AG04449 (cell line): ENCODE measurements at regions not wholly inside any gene's neighbourhood (a gene's known extent, or its start where the extent isn't known, plus 50 kb on each side); places are given as distances from the start of the nearest gene placed in this dataset.

Source experiments
- CTCF ChIA-PET: fragments of 350-600 bp; formaldehyde crosslinking; extraction: SDS; loops from one replicate; lab custom pipeline; 2021; ENCODE audit warnings: antibody characterized with exemption; lab: Yijun Ruan, JAX
- POLR2A ChIA-PET: fragments of 400-600, 350-600 bp; formaldehyde crosslinking; extraction: SDS; loops from one replicate; lab custom pipeline; 2020; ENCODE audit warnings: antibody characterized with exemption, inconsistent platforms; lab: Yijun Ruan, JAX
- DNase-seq: peaks from one replicate; pipeline ENCODE4 v3.0.0-alpha.2; 2010; ENCODE audit warnings: low read depth, low spot score
- H3K4me3 ChIP-seq: 2 replicates; pipeline ENCODE4 v1.5.1; 2011; ENCODE audit warnings: low read depth, mild to moderate bottlenecking, control low read depth, low read length
- TF ChIP-seq, protein P1 (sequence below): IDR thresholded peaks from one replicate; pipeline ENCODE4 v1.5.1; 2011; ENCODE audit warnings: mild to moderate bottlenecking, moderate library complexity, low read length, control low read depth, inconsistent platforms; ENCODE audit not compliant: insufficient read depth; ENCODE audit errors: missing control alignments

DNA sequence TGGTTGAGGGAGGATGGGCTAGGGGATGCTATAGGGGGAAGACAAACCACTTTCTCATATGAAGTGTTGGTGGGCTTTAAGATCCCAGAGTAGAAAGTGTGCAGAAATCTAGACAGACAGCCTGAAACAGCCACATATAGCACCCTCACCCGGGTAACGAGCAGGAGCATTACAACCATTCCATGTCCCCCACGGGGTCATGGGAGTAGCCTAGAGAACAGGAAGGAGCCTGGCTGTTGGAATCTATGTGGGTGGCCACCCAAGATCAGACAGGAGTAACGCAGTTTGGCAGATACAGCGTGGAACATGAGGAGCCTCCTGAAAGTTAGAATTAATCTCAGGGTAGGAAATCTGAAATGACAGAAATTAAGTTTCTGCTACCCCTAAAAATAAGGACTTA, 146.1 kb upstream of the RAI14 start:
- ChIA-PET CTCF (interaction anchor here (1.9 kb wide), 1 partner anchor 14 kb away, joined by 6 read pairs; no protein-coding TSS in a partner anchor), POLR2A (no interaction called here)
- DNase-seq: no peak
- TF ChIP-seq, protein P1, sequence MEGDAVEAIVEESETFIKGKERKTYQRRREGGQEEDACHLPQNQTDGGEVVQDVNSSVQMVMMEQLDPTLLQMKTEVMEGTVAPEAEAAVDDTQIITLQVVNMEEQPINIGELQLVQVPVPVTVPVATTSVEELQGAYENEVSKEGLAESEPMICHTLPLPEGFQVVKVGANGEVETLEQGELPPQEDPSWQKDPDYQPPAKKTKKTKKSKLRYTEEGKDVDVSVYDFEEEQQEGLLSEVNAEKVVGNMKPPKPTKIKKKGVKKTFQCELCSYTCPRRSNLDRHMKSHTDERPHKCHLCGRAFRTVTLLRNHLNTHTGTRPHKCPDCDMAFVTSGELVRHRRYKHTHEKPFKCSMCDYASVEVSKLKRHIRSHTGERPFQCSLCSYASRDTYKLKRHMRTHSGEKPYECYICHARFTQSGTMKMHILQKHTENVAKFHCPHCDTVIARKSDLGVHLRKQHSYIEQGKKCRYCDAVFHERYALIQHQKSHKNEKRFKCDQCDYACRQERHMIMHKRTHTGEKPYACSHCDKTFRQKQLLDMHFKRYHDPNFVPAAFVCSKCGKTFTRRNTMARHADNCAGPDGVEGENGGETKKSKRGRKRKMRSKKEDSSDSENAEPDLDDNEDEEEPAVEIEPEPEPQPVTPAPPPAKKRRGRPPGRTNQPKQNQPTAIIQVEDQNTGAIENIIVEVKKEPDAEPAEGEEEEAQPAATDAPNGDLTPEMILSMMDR: no peak
- H3K4me3 ChIP-seq: no peak overlapping the region

DNA sequence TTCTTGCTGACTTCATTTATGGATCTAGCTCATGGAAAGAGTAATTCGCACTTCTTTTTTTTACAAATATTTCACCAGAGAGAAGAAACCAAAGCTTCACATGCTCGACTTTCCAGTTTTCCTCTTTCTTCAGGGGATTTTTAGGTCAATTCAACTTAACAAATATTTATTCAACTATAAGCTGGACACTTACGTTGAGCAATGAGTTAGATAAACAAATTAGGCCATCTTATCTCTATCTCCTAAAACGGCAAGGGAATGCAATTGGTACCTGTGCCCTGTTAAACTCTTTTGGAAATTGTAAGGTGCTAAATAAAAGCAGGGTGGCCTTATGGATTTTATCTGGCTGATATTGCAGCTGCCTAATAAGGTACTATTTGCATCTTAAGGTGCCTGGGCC, 145.1 kb upstream of the RAI14 start:
- ChIA-PET CTCF (interaction anchor here (1.5 to 1.9 kb wide), 2 partner anchors 12 to 25 kb away, joined by 5 to 6 read pairs; no protein-coding TSS in a partner anchor), POLR2A (interaction anchor here (0.6 kb wide), 1 partner anchor 379 kb away, joined by 3 read pairs; no protein-coding TSS in a partner anchor)
- no peak overlapping the region for H3K4me3 ChIP-seq
- TF ChIP-seq, protein P1: no peak
- DNase-seq: no peak

GRCh38 chr5:34511481-34511880, 144.6 kb upstream of the RAI14 start:
- CTCF ChIA-PET: interaction anchor here (1.5 to 1.9 kb wide), 3 partner anchors 12 to 387 kb away, joined by 3 to 6 read pairs (median 5); no protein-coding TSS in a partner anchor
- POLR2A ChIA-PET: interaction anchor here (1.0 kb wide), 1 partner anchor 12 kb away, joined by 3 read pairs; no protein-coding TSS in a partner anchor
- DNase-seq: no peak
- TF ChIP-seq, protein P1: no peak
- H3K4me3 ChIP-seq: no peak overlapping the region

DNA sequence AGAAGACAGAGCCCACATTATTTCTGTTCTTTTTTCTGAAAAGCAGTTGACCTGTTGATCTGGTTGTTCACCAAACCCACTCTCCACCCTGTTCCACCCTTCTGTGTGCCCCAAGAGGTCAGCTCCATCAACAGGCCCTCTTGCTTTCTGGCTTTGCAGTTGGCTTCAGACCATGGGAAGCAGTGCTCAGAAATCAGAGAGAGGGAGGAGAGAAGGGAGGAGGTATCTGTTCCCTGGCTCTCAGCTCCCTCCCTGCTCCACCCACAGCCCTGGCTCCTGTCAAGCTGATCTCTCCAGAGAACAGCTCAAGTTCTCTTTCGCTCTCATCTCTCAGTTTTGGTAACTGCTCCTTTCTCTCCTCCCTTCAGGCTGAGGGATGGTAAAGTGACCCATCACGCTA, 144.2 kb upstream of the RAI14 start:
- POLR2A ChIA-PET: interaction anchor here (1.0 kb wide), 1 partner anchor 13 kb away, joined by 3 read pairs; no protein-coding TSS in a partner anchor
- no peak overlapping the region for H3K4me3 ChIP-seq
- CTCF ChIA-PET: interaction anchor here (1.5 to 1.9 kb wide), 3 partner anchors 12 to 387 kb away, joined by 3 to 6 read pairs (median 5); no protein-coding TSS in a partner anchor
- no peak for DNase-seq
- TF ChIP-seq, protein P1: no peak

DNA sequence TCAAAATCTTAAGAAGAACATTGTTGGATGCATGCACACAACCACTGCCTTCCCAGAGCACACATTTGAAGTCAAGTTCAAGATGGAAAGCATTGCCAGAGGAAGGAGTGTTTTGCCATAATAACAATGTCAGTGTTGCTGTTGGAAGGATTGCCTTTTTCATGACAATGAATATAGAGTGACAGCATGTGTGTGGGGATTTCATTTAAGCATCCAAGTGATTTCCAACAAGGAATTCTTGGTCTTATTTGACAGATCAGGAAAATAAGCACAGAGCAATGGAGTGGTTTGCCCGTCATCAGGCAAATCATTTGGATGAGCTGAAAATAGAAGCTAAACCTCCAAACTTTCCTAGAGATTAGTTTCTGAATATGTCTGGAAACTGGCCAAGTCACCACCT, 140.0 kb upstream of the RAI14 start:
- CTCF ChIA-PET: no interaction called here
- H3K4me3 ChIP-seq: no peak overlapping the region
- POLR2A ChIA-PET: no interaction called here
- TF ChIP-seq, protein P1: no peak
- no peak for DNase-seq

DNA sequence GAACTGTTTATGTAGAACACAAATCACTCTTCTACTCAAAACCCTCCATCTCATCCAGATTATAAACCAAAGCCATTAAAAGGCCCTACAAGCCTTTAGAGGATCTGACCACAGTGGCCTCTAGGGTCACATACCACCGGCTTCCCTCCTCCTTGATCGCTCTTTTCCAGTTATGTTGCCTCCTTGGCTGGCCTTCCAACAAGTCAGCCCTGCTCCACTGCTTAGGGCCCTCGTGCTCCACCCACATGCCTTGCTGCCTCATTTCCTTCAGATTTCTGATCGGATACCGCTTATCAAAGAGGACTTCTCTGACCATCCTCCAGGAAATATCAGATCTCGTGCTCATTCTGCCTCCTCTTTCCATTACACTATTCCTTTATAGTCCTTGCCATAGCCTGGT, 139.4 kb upstream of the RAI14 start:
- H3K4me3 ChIP-seq: no peak overlapping the region
- TF ChIP-seq, protein P1: no peak
- POLR2A ChIA-PET: no interaction called here
- DNase-seq: no peak
- CTCF ChIA-PET: no interaction called here
